ENCODE measurements at regions not wholly inside any gene's neighbourhood (a gene's known extent, or its start where the extent isn't known, plus 50 kb on each side); places are given as distances from the start of the nearest gene placed in this dataset.

DNA sequence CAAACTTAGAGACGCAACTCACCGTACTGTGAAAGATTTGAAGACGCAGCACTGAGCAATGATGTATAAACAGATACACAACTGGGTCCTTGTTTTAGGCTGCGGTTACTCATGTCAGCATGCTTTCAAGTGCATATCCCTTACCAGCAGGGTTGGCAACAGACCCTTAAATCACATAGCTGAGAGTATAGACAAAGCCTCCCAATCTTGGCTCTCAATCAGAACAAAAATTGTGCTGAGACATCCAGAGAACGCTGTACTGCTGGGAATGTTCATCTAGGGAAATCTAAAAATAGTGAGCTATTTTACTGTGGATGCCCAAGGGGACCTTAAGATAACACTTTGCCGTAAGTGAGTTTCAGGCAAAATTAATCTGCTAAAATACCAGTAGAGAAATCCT, 84.4 kb upstream of the NUDT7 start:
- H3K36me3 ChIP-seq (ENCODE audit: insufficient read depth), result no peaks in the 10 kb centered on the region
- H3K9ac ChIP-seq, result no peak overlapping the region
- TF ChIP-seq, protein P1, sequence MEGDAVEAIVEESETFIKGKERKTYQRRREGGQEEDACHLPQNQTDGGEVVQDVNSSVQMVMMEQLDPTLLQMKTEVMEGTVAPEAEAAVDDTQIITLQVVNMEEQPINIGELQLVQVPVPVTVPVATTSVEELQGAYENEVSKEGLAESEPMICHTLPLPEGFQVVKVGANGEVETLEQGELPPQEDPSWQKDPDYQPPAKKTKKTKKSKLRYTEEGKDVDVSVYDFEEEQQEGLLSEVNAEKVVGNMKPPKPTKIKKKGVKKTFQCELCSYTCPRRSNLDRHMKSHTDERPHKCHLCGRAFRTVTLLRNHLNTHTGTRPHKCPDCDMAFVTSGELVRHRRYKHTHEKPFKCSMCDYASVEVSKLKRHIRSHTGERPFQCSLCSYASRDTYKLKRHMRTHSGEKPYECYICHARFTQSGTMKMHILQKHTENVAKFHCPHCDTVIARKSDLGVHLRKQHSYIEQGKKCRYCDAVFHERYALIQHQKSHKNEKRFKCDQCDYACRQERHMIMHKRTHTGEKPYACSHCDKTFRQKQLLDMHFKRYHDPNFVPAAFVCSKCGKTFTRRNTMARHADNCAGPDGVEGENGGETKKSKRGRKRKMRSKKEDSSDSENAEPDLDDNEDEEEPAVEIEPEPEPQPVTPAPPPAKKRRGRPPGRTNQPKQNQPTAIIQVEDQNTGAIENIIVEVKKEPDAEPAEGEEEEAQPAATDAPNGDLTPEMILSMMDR (conservative IDR thresholded peaks at IDR 0.05; ENCODE audit: low read depth, low read length), result no peak
- no peaks in the 10 kb centered on the region for H4K20me1 ChIP-seq (ENCODE audit: insufficient read depth)
- no peak overlapping the region for H3K27ac ChIP-seq
- H2AFZ ChIP-seq (ENCODE audit: low read depth), result no peak overlapping the region
- no peak overlapping the region for H3K4me2 ChIP-seq
- no peaks in the 10 kb centered on the region for H3K27me3 ChIP-seq (ENCODE audit: insufficient read depth, low read depth)
- H3K79me2 ChIP-seq (ENCODE audit: insufficient read depth, low read depth), result no peaks in the 10 kb centered on the region
- H3K4me3 ChIP-seq (IDR thresholded peaks at IDR 0.05; ENCODE audit: insufficient read depth, low read depth, low read length), result no peak overlapping the region
- H3K4me1 ChIP-seq (ENCODE audit: low read depth, poor library complexity, severe bottlenecking), result no peaks in the 10 kb centered on the region

DNA sequence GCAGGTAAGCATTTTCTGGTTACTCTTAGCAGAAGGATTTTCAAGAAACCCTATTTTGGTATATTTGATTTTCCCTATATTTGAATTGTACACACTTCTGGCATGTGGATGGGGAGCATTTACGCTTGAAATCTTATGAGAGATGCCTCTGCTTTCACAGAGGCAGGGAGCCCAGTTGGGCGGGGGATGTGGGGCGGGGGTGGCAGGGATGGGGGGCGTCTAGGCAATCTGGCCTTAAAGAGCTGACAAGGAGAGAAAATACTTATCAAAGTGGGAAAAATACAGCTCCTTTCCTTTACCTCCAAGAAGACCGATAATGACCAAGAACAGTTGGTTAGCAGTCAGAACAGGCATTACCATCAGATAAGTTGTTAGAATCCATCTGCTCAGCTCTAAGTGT, 79.1 kb upstream of the NUDT7 start:
- no peaks in the 10 kb centered on the region for H4K20me1 ChIP-seq (ENCODE audit: insufficient read depth)
- no peak overlapping the region for H3K9ac ChIP-seq
- no peak overlapping the region for H3K27ac ChIP-seq
- H3K27me3 ChIP-seq (ENCODE audit: insufficient read depth, low read depth), result no peaks in the 10 kb centered on the region
- no peaks in the 10 kb centered on the region for H3K36me3 ChIP-seq (ENCODE audit: insufficient read depth)
- H3K4me1 ChIP-seq (ENCODE audit: low read depth, poor library complexity, severe bottlenecking), result no peaks in the 10 kb centered on the region
- no peak overlapping the region for H2AFZ ChIP-seq (ENCODE audit: low read depth)
- H3K79me2 ChIP-seq (ENCODE audit: insufficient read depth, low read depth), result no peaks in the 10 kb centered on the region
- no peak overlapping the region for H3K4me2 ChIP-seq
- TF ChIP-seq, protein P1 (conservative IDR thresholded peaks at IDR 0.05; ENCODE audit: low read depth, low read length), result no peak
- H3K4me3 ChIP-seq (IDR thresholded peaks at IDR 0.05; ENCODE audit: insufficient read depth, low read depth, low read length), result no peak overlapping the region

DNA sequence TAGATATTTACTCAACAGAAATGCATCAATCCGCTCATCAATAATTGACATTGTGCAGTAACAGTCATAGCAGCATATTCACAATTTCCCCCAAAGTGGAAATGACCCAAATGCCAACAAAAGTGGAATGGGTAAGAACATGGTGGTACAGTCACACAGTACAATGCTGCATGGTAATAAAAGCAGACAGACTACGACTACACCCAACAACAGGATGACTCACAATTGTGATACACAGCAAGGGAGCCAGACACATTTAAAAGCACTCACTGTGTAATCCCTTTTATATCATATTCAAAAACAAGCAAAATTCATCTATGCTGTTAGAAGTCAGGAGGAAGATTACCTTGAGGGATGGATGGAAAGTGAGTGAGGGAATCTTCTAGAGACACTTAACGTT, 76.5 kb upstream of the NUDT7 start:
- TF ChIP-seq, protein P1 (conservative IDR thresholded peaks at IDR 0.05; ENCODE audit: low read depth, low read length), result no peak
- H4K20me1 ChIP-seq (ENCODE audit: insufficient read depth), result no peaks in the 10 kb centered on the region

DNA sequence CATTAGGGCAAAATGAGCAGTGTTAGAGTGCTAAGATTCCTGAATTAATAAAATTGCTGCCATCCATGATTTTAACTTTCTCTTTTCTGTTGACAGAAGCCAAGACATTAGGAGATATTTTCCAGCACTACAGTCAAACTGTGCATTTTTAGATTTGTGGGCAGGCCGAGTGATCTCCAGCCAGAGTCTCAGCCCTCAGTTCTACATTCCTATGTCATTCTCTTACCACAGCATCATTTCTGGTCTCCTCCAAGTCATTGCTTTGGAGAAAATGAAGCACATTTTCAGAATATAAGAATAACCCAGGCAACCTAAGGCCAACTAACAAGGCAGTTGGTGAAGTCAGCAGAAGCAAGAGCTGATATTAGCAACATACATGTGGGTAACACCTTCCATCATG, 74.6 kb upstream of the NUDT7 start:
- no peak overlapping the region for H3K4me2 ChIP-seq
- H3K79me2 ChIP-seq (ENCODE audit: insufficient read depth, low read depth), result no peaks in the 10 kb centered on the region
- no peaks in the 10 kb centered on the region for H3K27me3 ChIP-seq (ENCODE audit: insufficient read depth, low read depth)
- no peak overlapping the region for H2AFZ ChIP-seq (ENCODE audit: low read depth)
- H3K27ac ChIP-seq, result no peak overlapping the region
- H3K4me3 ChIP-seq (IDR thresholded peaks at IDR 0.05; ENCODE audit: insufficient read depth, low read depth, low read length), result no peak overlapping the region
- no peaks in the 10 kb centered on the region for H3K36me3 ChIP-seq (ENCODE audit: insufficient read depth)
- H4K20me1 ChIP-seq (ENCODE audit: insufficient read depth), result no peaks in the 10 kb centered on the region
- TF ChIP-seq, protein P1 (conservative IDR thresholded peaks at IDR 0.05; ENCODE audit: low read depth, low read length), result no peak
- no peak overlapping the region for H3K9ac ChIP-seq
- H3K4me1 ChIP-seq (ENCODE audit: low read depth, poor library complexity, severe bottlenecking), result no peaks in the 10 kb centered on the region

More for the DNA sequence above, 76.5 kb upstream of the NUDT7 start:
- H3K9ac ChIP-seq, result no peak overlapping the region
- no peak overlapping the region for H3K4me3 ChIP-seq (IDR thresholded peaks at IDR 0.05; ENCODE audit: insufficient read depth, low read depth, low read length)
- H3K27ac ChIP-seq, result no peak overlapping the region
- H3K27me3 ChIP-seq (ENCODE audit: insufficient read depth, low read depth), result no peaks in the 10 kb centered on the region
- no peak overlapping the region for H3K4me2 ChIP-seq
- no peaks in the 10 kb centered on the region for H3K4me1 ChIP-seq (ENCODE audit: low read depth, poor library complexity, severe bottlenecking)
- H3K79me2 ChIP-seq (ENCODE audit: insufficient read depth, low read depth), result no peaks in the 10 kb centered on the region
- H3K36me3 ChIP-seq (ENCODE audit: insufficient read depth), result no peaks in the 10 kb centered on the region
- no peak overlapping the region for H2AFZ ChIP-seq (ENCODE audit: low read depth)
